ENCODE measurements at regions not wholly inside any gene's neighbourhood (a gene's known extent, or its start where the extent isn't known, plus 50 kb on each side); places are given as distances from the start of the nearest gene placed in this dataset.

- no peaks in the 10 kb centered on the region for H3K9me3 Mint-ChIP-seq (ENCODE audit: unreplicated experiment)
- no peak overlapping the region for H3K27ac Mint-ChIP-seq (ENCODE audit: unreplicated experiment)
- TF ChIP-seq CTCF (IDR thresholded peaks at IDR 0.05; ENCODE audit: unreplicated experiment), result no peak
- no peaks in the 10 kb centered on the region for H3K4me1 Mint-ChIP-seq (ENCODE audit: unreplicated experiment)
- H3K4me3 Mint-ChIP-seq (ENCODE audit: unreplicated experiment), result no peak overlapping the region
- no peaks in the 10 kb centered on the region for H3K36me3 Mint-ChIP-seq (ENCODE audit: low read depth, unreplicated experiment)
- peaks cover 1% of the 10 kb centered on the region for H3K27me3 Mint-ChIP-seq (ENCODE audit: unreplicated experiment)
- no peak for DNase-seq (ENCODE audit: low spot score)
These were observed 102.8 kb downstream of the HMHB1 start for GRCh38 chr5:143914756-143915155.

GRCh38 chr5:143916451-143916850 lies 104.5 kb downstream of the HMHB1 start:
- Mint-ChIP-seq H3K27ac (ENCODE audit: unreplicated experiment) (no peak overlapping the region), H3K4me1 (ENCODE audit: unreplicated experiment) (no peaks in the 10 kb centered on the region), H3K27me3 (ENCODE audit: unreplicated experiment) (peaks cover 1% of the 10 kb centered on the region), H3K4me3 (ENCODE audit: unreplicated experiment) (no peak overlapping the region), H3K36me3 (ENCODE audit: low read depth, unreplicated experiment) (no peaks in the 10 kb centered on the region), H3K9me3 (ENCODE audit: unreplicated experiment) (no peaks in the 10 kb centered on the region)
- no peak for TF ChIP-seq CTCF (IDR thresholded peaks at IDR 0.05; ENCODE audit: unreplicated experiment)
- DNase-seq (ENCODE audit: low spot score), result no peak

- Mint-ChIP-seq H3K9me3 (ENCODE audit: unreplicated experiment) (no peaks in the 10 kb centered on the region), H3K4me1 (ENCODE audit: unreplicated experiment) (no peaks in the 10 kb centered on the region), H3K27ac (ENCODE audit: unreplicated experiment) (no peak overlapping the region), H3K27me3 (ENCODE audit: unreplicated experiment) (peaks cover 1% of the 10 kb centered on the region), H3K4me3 (ENCODE audit: unreplicated experiment) (no peak overlapping the region), H3K36me3 (ENCODE audit: low read depth, unreplicated experiment) (no peaks in the 10 kb centered on the region)
- no peak for DNase-seq (ENCODE audit: low spot score)
- no peak for TF ChIP-seq CTCF (IDR thresholded peaks at IDR 0.05; ENCODE audit: unreplicated experiment)
These were observed 107.0 kb downstream of the HMHB1 start for GRCh38 chr5:143918961-143919360.

- DNase-seq (ENCODE audit: low spot score), result no peak
- H3K27me3 Mint-ChIP-seq (ENCODE audit: unreplicated experiment), result peaks cover 1% of the 10 kb centered on the region
- H3K36me3 Mint-ChIP-seq (ENCODE audit: low read depth, unreplicated experiment), result no peaks in the 10 kb centered on the region
- no peak for TF ChIP-seq CTCF (IDR thresholded peaks at IDR 0.05; ENCODE audit: unreplicated experiment)
- H3K4me1 Mint-ChIP-seq (ENCODE audit: unreplicated experiment), result no peaks in the 10 kb centered on the region
- H3K4me3 Mint-ChIP-seq (ENCODE audit: unreplicated experiment), result no peak overlapping the region
- no peak overlapping the region for H3K27ac Mint-ChIP-seq (ENCODE audit: unreplicated experiment)
- no peaks in the 10 kb centered on the region for H3K9me3 Mint-ChIP-seq (ENCODE audit: unreplicated experiment)
These were observed 108.8 kb downstream of the HMHB1 start for GRCh38 chr5:143920772-143921171.

- Mint-ChIP-seq H3K27ac (ENCODE audit: unreplicated experiment) (no peak overlapping the region), H3K36me3 (ENCODE audit: low read depth, unreplicated experiment) (no peaks in the 10 kb centered on the region), H3K9me3 (ENCODE audit: unreplicated experiment) (no peaks in the 10 kb centered on the region), H3K4me1 (ENCODE audit: unreplicated experiment) (no peaks in the 10 kb centered on the region), H3K4me3 (ENCODE audit: unreplicated experiment) (no peak overlapping the region), H3K27me3 (ENCODE audit: unreplicated experiment) (peaks cover 1% of the 10 kb centered on the region)
- TF ChIP-seq CTCF (IDR thresholded peaks at IDR 0.05; ENCODE audit: unreplicated experiment), result no peak
- no peak for DNase-seq (ENCODE audit: low spot score)
These were observed 109.8 kb downstream of the HMHB1 start for GRCh38 chr5:143921525-143922311.
